SH-SY5Y (cell line): ENCODE measurements at regions not wholly inside any gene's neighbourhood (a gene's known extent, or its start where the extent isn't known, plus 50 kb on each side); places are given as distances from the start of the nearest gene placed in this dataset.

Experiments used
- GATA2 ChIP-seq: IDR thresholded peaks from 2 replicates; pipeline ENCODE4 v1.6.1; 2011; ENCODE audit warnings: mild to moderate bottlenecking, low read depth, low read length
- GATA3 ChIP-seq: IDR thresholded peaks from 2 replicates; pipeline ENCODE4 v1.6.1; 2011; ENCODE audit warnings: low read depth, mild to moderate bottlenecking, low read length, moderate library complexity

DNA sequence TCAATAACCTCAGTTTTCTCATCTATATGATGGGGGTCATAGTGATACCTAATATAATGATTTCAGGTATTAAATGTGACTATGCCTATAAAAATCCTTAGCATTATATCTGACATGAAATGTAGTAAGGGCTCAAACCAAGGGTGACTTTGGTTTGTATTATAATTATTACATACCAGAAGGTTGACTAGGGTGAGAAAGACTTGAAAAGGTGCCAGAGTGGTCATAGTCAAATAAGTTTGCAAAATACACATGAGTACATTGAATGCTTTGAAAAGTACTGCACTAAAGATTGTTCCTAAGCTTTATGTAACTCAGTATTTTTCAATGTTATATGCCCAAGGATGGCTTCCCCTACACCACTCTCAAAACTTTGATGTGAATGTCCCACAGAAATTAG lies 297.2 kb downstream of the ARPP21 start:
- no peak for TF ChIP-seq GATA2
- no peak for TF ChIP-seq GATA3
